ENCODE measurements at regions not wholly inside any gene's neighbourhood (a gene's known extent, or its start where the extent isn't known, plus 50 kb on each side); places are given as distances from the start of the nearest gene placed in this dataset.

GRCh38 chr17:77372444-77373298 lies 231.9 kb downstream of the SEC14L1 start:
- no peak for TF ChIP-seq CTCF (IDR thresholded peaks at IDR 0.05; ENCODE audit: low read depth, low read length, poor library complexity, severe bottlenecking)
- no peak for TF ChIP-seq EZH2phosphoT487 (IDR thresholded peaks at IDR 0.05; ENCODE audit: borderline replicate concordance, low read length)
